IMR-90 (cell line): ENCODE measurements at regions not wholly inside any gene's neighbourhood (a gene's known extent, or its start where the extent isn't known, plus 50 kb on each side); places are given as distances from the start of the nearest gene placed in this dataset.

Experiments
- ATAC-seq: fragments of 200-7000 bp; cut with Tn5 transposase; 2 replicates; pipeline ENCODE4 v1.9.1; 2020; ENCODE audit warnings: low read depth, mild to moderate bottlenecking, moderate library complexity
- BruUV-seq: library from RNA; stranded (reverse); fragments of 400-500 nt; replicated peaks from 2 replicates; lab custom pipeline; 2021; lab: Mats Ljungman, UMichigan
- CTCF ChIA-PET: fragments of 300-600 bp; formaldehyde crosslinking; extraction: SDS; loops from one replicate; lab custom pipeline; 2021; ENCODE audit warnings: antibody characterized with exemption; lab: Yijun Ruan, JAX
- POLR2A ChIA-PET: fragments of 300-600 bp; sonication (Branson Sonifier 250); formaldehyde crosslinking; loops from one replicate; lab custom pipeline; 2022; ENCODE audit warnings: antibody characterized with exemption; ENCODE audit not compliant: unreplicated experiment; lab: Charles Lee
- DNase-seq: peaks from one replicate; pipeline ENCODE4 v3.0.0; 2013
- H2AFZ ChIP-seq: replicated peaks from 2 replicates; pipeline ENCODE3; 2013; ENCODE audit warnings: low read length, mild to moderate bottlenecking; ENCODE audit not compliant: poor library complexity
- H2AK5ac ChIP-seq: 2 replicates; pipeline ENCODE4 v1.6.1; 2013; ENCODE audit warnings: low read depth, low read length, inconsistent platforms
- H2AK9ac ChIP-seq: replicated peaks from 2 replicates; pipeline ENCODE3; 2013; ENCODE audit warnings: mild to moderate bottlenecking, low read depth, low read length, moderate library complexity; ENCODE audit not compliant: poor library complexity
- H2BK120ac ChIP-seq: 2 replicates; pipeline ENCODE4 v1.6.1; 2013; ENCODE audit warnings: low read depth, low read length, inconsistent platforms
- H2BK15ac ChIP-seq: 3 replicates; pipeline ENCODE4 v1.6.1; 2013; ENCODE audit warnings: low read depth, low read length, inconsistent platforms
- H2BK20ac ChIP-seq: 2 replicates; pipeline ENCODE4 v1.6.1; 2013; ENCODE audit warnings: low read depth, mild to moderate bottlenecking, inconsistent platforms, low read length, moderate library complexity
- H2BK5ac ChIP-seq: 2 replicates; pipeline ENCODE4 v1.6.1; 2013; ENCODE audit warnings: mild to moderate bottlenecking, low read depth, low read length, inconsistent platforms; ENCODE audit not compliant: poor library complexity, severe bottlenecking
- H3K14ac ChIP-seq: replicated peaks from 2 replicates; pipeline ENCODE4 v1.6.1; 2013; ENCODE audit warnings: low read depth, low read length, inconsistent platforms
- H3K18ac ChIP-seq: 2 replicates; pipeline ENCODE4 v1.6.1; 2013; ENCODE audit warnings: low read depth, low read length, control low read depth
- H3K23ac ChIP-seq: 2 replicates; pipeline ENCODE4 v1.6.1; 2013; ENCODE audit warnings: low read depth, low read length, inconsistent platforms
- H3K27ac ChIP-seq: 2 replicates; pipeline ENCODE4 v1.5.1; 2013; ENCODE audit warnings: mild to moderate bottlenecking, control low read depth, low read length; ENCODE audit not compliant: insufficient read depth
- H3K27me3 ChIP-seq: 2 replicates; pipeline ENCODE4 v1.6.1; 2013; ENCODE audit warnings: low read length; ENCODE audit not compliant: control insufficient read depth, insufficient read depth
- H3K36me3 ChIP-seq: 2 replicates; pipeline ENCODE4 v1.6.1; 2013; ENCODE audit warnings: low read length, mixed read lengths; ENCODE audit not compliant: control insufficient read depth, insufficient read depth
- H3K4ac ChIP-seq: 2 replicates; pipeline ENCODE4 v1.6.1; 2013; ENCODE audit warnings: low read depth, low read length, inconsistent platforms
- H3K4me1 ChIP-seq: 2 replicates; pipeline ENCODE4 v1.6.1; 2013; ENCODE audit warnings: low read length, mixed read lengths; ENCODE audit not compliant: control insufficient read depth, insufficient read depth
- H3K4me2 ChIP-seq: 2 replicates; pipeline ENCODE4 v1.6.1; 2013; ENCODE audit warnings: low read depth, mild to moderate bottlenecking, control low read depth, low read length, moderate library complexity
- H3K4me3 ChIP-seq: 2 replicates; pipeline ENCODE4 v1.5.1; 2013; ENCODE audit warnings: low read depth, mild to moderate bottlenecking, control low read depth, low read length, moderate library complexity; ENCODE audit not compliant: insufficient read depth
- H3K56ac ChIP-seq: 2 replicates; pipeline ENCODE4 v1.6.1; 2013; ENCODE audit warnings: low read length, inconsistent platforms; ENCODE audit not compliant: insufficient read depth; ENCODE audit errors: extremely low read depth
- H3K79me1 ChIP-seq, 2 experiments: 2 replicates each; pipeline ENCODE4 v1.6.1; 2013; ENCODE audit warnings: low read length in 2 of 2, inconsistent platforms in 1 of 2, low read depth in 1 of 2
- H3K9ac ChIP-seq: 2 replicates; pipeline ENCODE4 v1.6.1; 2013; ENCODE audit warnings: low read depth, low read length, control low read depth
- H3K9me1 ChIP-seq: 2 replicates; pipeline ENCODE4 v1.6.1; 2013; ENCODE audit warnings: low read length, inconsistent platforms; ENCODE audit not compliant: insufficient read depth
- H3K9me3 ChIP-seq: 2 replicates; pipeline ENCODE4 v1.6.1; 2013; ENCODE audit warnings: low read length; ENCODE audit not compliant: control insufficient read depth, insufficient read depth
- H4K20me1 ChIP-seq: 2 replicates; pipeline ENCODE4 v1.6.1; 2013; ENCODE audit warnings: low read length, inconsistent platforms; ENCODE audit not compliant: insufficient read depth
- H4K5ac ChIP-seq: 2 replicates; pipeline ENCODE4 v1.6.1; 2013; ENCODE audit warnings: mild to moderate bottlenecking, low read depth, low read length, control low read depth
- H4K8ac ChIP-seq, 2 experiments: 2 replicates each; pipeline ENCODE4 v1.6.1; 2013; ENCODE audit warnings: low read depth in 2 of 2, low read length in 2 of 2, control low read depth in 1 of 2, inconsistent platforms in 1 of 2
- H4K91ac ChIP-seq: 2 replicates; pipeline ENCODE4 v1.6.1; 2013; ENCODE audit warnings: low read depth, low read length, inconsistent platforms; ENCODE audit not compliant: insufficient read depth
- SMC3 ChIP-seq: fragments of 150-350 bp; IDR thresholded peaks from 2 replicates; pipeline ENCODE4 v1.6.1; 2016; ENCODE audit warnings: low read depth, mild to moderate bottlenecking, antibody characterized with exemption, low read length, moderate library complexity
- WGBS, 2 experiments: methylation state at CpG; one replicate each; pipeline versions ENCODE4 v1.1.5 to v1.1.7; 2013; ENCODE audit warnings: missing lambda C conversion rate in 2 of 2; ENCODE audit not compliant: insufficient read length in 1 of 2; ENCODE audit errors: extremely low coverage in 2 of 2; 5-methylcytosine and 5-hydroxymethylcytosine counted together
- dilution Hi-C: fragments of 300-500 bp; cut with HindIII; formaldehyde crosslinking; loops from one replicate; pipeline ENCODE4 v1.14.3; 2018; ENCODE audit warnings: low sequenced_read_pairs; ENCODE audit not compliant: unreplicated experiment
- in situ Hi-C: fragments of 300-500 bp; cut with MboI; formaldehyde crosslinking; loops from 3 replicates; pipeline ENCODE4 v1.14.3; 2019; ENCODE audit warnings: low sequenced_read_pairs, inconsistent platforms, mixed read lengths
- intact Hi-C: fragments of 100-400 bp; cut with micrococcal nuclease; formaldehyde crosslinking; loops from 2 replicates; pipeline ENCODE4 v1.10.0; 2022

- H4K20me1 ChIP-seq, result no peaks in the 10 kb centered on the region
- H4K5ac ChIP-seq, result no peak overlapping the region
- H3K4me2 ChIP-seq, result no peak overlapping the region
- no peak for TF ChIP-seq SMC3
- in situ Hi-C loops (no loop called here), dilution Hi-C loops (no loop called here), intact Hi-C loops (no loop called here)
- no peaks in the 10 kb centered on the region for H3K27me3 ChIP-seq
- H3K36me3 ChIP-seq, result no peaks in the 10 kb centered on the region
- DNase-seq, result no peak
- no peak overlapping the region for H2AK5ac ChIP-seq
- H4K91ac ChIP-seq, result no peak overlapping the region
- H3K56ac ChIP-seq, result no peak overlapping the region
- H2BK120ac ChIP-seq, result no peak overlapping the region
- peaks cover 7% of the 10 kb centered on the region; the same call in 1 of the 2 replicates for H3K9me3 ChIP-seq
- no peak overlapping the region for H2BK15ac ChIP-seq
- POLR2A ChIA-PET, result no interaction called here
- no peaks in the 10 kb centered on the region for H3K9me1 ChIP-seq
- no peaks in the 10 kb centered on the region for H3K4me1 ChIP-seq
- H2BK5ac ChIP-seq, result no peak overlapping the region
- H2AK9ac ChIP-seq, result no peak overlapping the region
- H3K23ac ChIP-seq, result no peak overlapping the region
- no peak overlapping the region for H3K27ac ChIP-seq
- H2AFZ ChIP-seq, result no peak overlapping the region
- H3K4me3 ChIP-seq, result no peak overlapping the region
- no peaks in the 10 kb centered on the region for H3K79me1 ChIP-seq
- no peak overlapping the region for H3K14ac ChIP-seq
- no TSS peak for BruUV-seq
- H2BK20ac ChIP-seq, result no peak overlapping the region
- CTCF ChIA-PET, result no interaction called here
- no peak for ATAC-seq
- H4K8ac ChIP-seq, result no peak overlapping the region
- H3K4ac ChIP-seq, result no peak overlapping the region
- H3K18ac ChIP-seq, result no peak overlapping the region
- WGBS, 2 experiments, result no CpG with 5 or more reads among the region's 2 CpGs
- no peak overlapping the region for H3K9ac ChIP-seq
Observed at GRCh38 chr2:122530814-122531213, 775.4 kb downstream of the TSN start.
